ENCODE measurements at regions not wholly inside any gene's neighbourhood (a gene's known extent, or its start where the extent isn't known, plus 50 kb on each side); places are given as distances from the start of the nearest gene placed in this dataset.

DNA sequence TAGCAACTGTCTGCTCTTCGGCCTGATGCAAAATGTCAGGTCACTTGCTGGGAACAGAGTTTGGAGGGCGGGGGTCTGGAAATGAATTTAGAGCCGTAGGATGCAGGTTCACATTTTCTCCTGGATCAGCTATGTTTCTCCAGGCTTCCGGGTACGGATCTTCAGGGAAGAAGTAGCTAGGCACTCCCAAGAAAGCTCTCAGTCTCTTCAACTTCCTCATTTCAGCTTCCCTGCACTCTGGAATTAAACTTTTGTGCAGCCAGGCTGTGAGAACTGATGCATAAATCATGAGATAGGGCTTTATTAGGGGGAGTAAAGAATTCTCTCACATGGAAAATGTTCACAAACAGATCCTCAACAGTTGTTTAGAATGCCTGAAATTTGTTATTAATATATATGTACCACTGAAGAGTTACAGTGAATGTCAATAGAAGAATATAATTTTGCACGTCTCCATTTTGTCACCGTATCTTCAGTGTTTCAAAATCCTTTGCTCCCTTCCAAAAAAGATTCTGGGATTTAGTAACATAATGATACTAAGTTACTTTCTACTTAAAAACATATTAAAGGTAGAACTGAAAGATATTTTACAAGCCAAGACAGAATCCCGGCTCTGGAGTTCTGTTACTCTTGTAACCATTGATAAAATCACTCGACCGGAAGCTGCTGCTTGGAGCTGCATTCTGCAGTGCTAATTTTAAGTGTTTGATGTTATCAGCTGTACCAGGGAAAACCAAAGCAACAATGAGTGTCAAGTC lies 178.5 kb upstream of the P2RY1 start:
- TF ChIP-seq, protein P1, sequence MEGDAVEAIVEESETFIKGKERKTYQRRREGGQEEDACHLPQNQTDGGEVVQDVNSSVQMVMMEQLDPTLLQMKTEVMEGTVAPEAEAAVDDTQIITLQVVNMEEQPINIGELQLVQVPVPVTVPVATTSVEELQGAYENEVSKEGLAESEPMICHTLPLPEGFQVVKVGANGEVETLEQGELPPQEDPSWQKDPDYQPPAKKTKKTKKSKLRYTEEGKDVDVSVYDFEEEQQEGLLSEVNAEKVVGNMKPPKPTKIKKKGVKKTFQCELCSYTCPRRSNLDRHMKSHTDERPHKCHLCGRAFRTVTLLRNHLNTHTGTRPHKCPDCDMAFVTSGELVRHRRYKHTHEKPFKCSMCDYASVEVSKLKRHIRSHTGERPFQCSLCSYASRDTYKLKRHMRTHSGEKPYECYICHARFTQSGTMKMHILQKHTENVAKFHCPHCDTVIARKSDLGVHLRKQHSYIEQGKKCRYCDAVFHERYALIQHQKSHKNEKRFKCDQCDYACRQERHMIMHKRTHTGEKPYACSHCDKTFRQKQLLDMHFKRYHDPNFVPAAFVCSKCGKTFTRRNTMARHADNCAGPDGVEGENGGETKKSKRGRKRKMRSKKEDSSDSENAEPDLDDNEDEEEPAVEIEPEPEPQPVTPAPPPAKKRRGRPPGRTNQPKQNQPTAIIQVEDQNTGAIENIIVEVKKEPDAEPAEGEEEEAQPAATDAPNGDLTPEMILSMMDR (IDR thresholded peaks at IDR 0.05 in 2 of 3, conservative IDR thresholded peaks at IDR 0.05 in 1 of 3; ENCODE audit: control insufficient read depth in 2 of 3, extremely low read depth in 1 of 3, insufficient read depth in 1 of 3, low read depth in 3 of 3, low read length in 3 of 3) = no peak
- TF ChIP-seq NFXL1 (IDR thresholded peaks at IDR 0.05; ENCODE audit: borderline replicate concordance) (no peak), JUND (IDR thresholded peaks at IDR 0.05; ENCODE audit: low read depth, low read length) (no peak), SMARCA5 (IDR thresholded peaks at IDR 0.05) (no peak), MTA2 (IDR thresholded peaks at IDR 0.05; ENCODE audit: low read depth) (no peak), TAF1 (IDR thresholded peaks at IDR 0.05; ENCODE audit: borderline replicate concordance, low read depth, low read length) (no peak)
- TF ChIP-seq, protein P2, sequence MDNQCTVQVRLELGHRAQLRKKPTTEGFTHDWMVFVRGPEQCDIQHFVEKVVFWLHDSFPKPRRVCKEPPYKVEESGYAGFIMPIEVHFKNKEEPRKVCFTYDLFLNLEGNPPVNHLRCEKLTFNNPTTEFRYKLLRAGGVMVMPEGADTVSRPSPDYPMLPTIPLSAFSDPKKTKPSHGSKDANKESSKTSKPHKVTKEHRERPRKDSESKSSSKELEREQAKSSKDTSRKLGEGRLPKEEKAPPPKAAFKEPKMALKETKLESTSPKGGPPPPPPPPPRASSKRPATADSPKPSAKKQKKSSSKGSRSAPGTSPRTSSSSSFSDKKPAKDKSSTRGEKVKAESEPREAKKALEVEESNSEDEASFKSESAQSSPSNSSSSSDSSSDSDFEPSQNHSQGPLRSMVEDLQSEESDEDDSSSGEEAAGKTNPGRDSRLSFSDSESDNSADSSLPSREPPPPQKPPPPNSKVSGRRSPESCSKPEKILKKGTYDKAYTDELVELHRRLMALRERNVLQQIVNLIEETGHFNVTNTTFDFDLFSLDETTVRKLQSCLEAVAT (IDR thresholded peaks at IDR 0.05) = no peak
